SK-N-SH (cell line): ENCODE measurements at regions not wholly inside any gene's neighbourhood (a gene's known extent, or its start where the extent isn't known, plus 50 kb on each side); places are given as distances from the start of the nearest gene placed in this dataset.

ENCODE experiments used
- EP300 ChIP-seq, 2 experiments: IDR thresholded peaks; 2 replicates each; pipeline versions ENCODE4 v1.4.0 to v1.6.1; 2012; ENCODE audit warnings: borderline replicate concordance in 1 of 2, low read depth in 1 of 2, low read length in 1 of 2
- GABPA ChIP-seq: IDR thresholded peaks from 2 replicates; pipeline ENCODE4 v1.4.0; 2012; ENCODE audit warnings: low read depth, mild to moderate bottlenecking
- TF ChIP-seq, protein P1 (sequence below): IDR thresholded peaks from 2 replicates; pipeline ENCODE4 v1.4.0; 2012; ENCODE audit warnings: low read depth, borderline replicate concordance

DNA sequence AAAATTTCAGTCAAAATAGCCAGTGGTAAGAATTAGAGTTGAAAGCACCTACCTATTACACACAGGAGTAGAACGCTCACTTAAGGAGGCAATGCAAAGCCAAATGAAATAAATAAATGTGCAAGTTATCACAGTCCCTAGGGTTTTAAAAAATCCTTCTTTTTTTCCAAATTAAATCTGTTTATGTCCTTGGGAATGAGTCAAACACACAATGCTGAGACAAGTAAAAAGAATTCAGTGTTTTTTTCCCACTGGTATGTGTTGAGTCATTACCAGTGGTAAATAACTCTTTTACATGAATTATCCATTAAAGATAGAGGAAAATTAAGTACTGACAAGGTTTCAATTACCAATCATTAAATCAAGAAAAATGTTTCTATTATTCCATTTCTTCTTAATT is 438.6 kb downstream of the TNS3 start:
- TF ChIP-seq GABPA (no peak), EP300 (IDR thresholded peaks at IDR 0.05; ENCODE audit: borderline replicate concordance in 1 of 2, low read depth in 1 of 2, low read length in 1 of 2) (no peak)
- TF ChIP-seq, protein P1, sequence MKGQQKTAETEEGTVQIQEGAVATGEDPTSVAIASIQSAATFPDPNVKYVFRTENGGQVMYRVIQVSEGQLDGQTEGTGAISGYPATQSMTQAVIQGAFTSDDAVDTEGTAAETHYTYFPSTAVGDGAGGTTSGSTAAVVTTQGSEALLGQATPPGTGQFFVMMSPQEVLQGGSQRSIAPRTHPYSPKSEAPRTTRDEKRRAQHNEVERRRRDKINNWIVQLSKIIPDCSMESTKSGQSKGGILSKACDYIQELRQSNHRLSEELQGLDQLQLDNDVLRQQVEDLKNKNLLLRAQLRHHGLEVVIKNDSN, result no peak
